IPS-15b (cell line): ENCODE measurements at regions not wholly inside any gene's neighbourhood (a gene's known extent, or its start where the extent isn't known, plus 50 kb on each side); places are given as distances from the start of the nearest gene placed in this dataset.

Source experiments
- H3K27me3 ChIP-seq: one replicate; pipeline ENCODE4 v1.6.1; 2013; ENCODE audit warnings: low read length; ENCODE audit not compliant: control insufficient read depth, insufficient read depth
- H3K36me3 ChIP-seq: one replicate; pipeline ENCODE4 v1.6.1; 2013; ENCODE audit warnings: low read length; ENCODE audit not compliant: control insufficient read depth, insufficient read depth
- H3K4me1 ChIP-seq: one replicate; pipeline ENCODE4 v1.6.1; 2013; ENCODE audit warnings: mild to moderate bottlenecking, low read length; ENCODE audit not compliant: control insufficient read depth, insufficient read depth
- H3K4me3 ChIP-seq: one replicate; pipeline ENCODE4 v1.5.1; 2013; ENCODE audit warnings: low read depth, low read length
- H3K9ac ChIP-seq: one replicate; pipeline ENCODE4 v1.6.1; 2013; ENCODE audit warnings: low read depth, mild to moderate bottlenecking, low read length
- H3K9me3 ChIP-seq: one replicate; pipeline ENCODE4 v1.6.1; 2013; ENCODE audit warnings: mild to moderate bottlenecking, low read length; ENCODE audit not compliant: control insufficient read depth, insufficient read depth

GRCh38 chr12:58443273-58443980 is 476.9 kb downstream of the LRIG3 start:
- no peak overlapping the region for H3K9ac ChIP-seq
- H3K36me3 ChIP-seq: no peaks in the 10 kb centered on the region
- no peaks in the 10 kb centered on the region for H3K9me3 ChIP-seq
- no peak overlapping the region for H3K4me3 ChIP-seq
- no peaks in the 10 kb centered on the region for H3K27me3 ChIP-seq
- no peaks in the 10 kb centered on the region for H3K4me1 ChIP-seq

- Histone ChIP-seq H3K9ac (no peak overlapping the region), H3K4me1 (no peaks in the 10 kb centered on the region), H3K9me3 (no peaks in the 10 kb centered on the region), H3K36me3 (no peaks in the 10 kb centered on the region), H3K27me3 (no peaks in the 10 kb centered on the region), H3K4me3 (no peak overlapping the region)
Measured at GRCh38 chr12:58443981-58444371, 476.3 kb downstream of the LRIG3 start.

- H3K4me1 ChIP-seq: no peaks in the 10 kb centered on the region
- no peak overlapping the region for H3K9ac ChIP-seq
- H3K4me3 ChIP-seq: no peak overlapping the region
- H3K36me3 ChIP-seq: no peaks in the 10 kb centered on the region
- H3K9me3 ChIP-seq: no peaks in the 10 kb centered on the region
- no peaks in the 10 kb centered on the region for H3K27me3 ChIP-seq
Measured at GRCh38 chr12:58450868-58451482, 469.3 kb downstream of the LRIG3 start.

- Histone ChIP-seq H3K27me3 (no peaks in the 10 kb centered on the region), H3K9me3 (no peaks in the 10 kb centered on the region), H3K9ac (no peak overlapping the region), H3K4me1 (no peaks in the 10 kb centered on the region), H3K36me3 (no peaks in the 10 kb centered on the region), H3K4me3 (no peak overlapping the region)
Measured at GRCh38 chr12:58452546-58452945, 467.8 kb downstream of the LRIG3 start.

- H3K9me3 ChIP-seq: no peaks in the 10 kb centered on the region
- no peaks in the 10 kb centered on the region for H3K36me3 ChIP-seq
- no peak overlapping the region for H3K4me3 ChIP-seq
- no peaks in the 10 kb centered on the region for H3K4me1 ChIP-seq
- no peak overlapping the region for H3K9ac ChIP-seq
- no peaks in the 10 kb centered on the region for H3K27me3 ChIP-seq
Measured at GRCh38 chr12:58453306-58453705, 467.0 kb downstream of the LRIG3 start.

GRCh38 chr12:58455136-58455535 is 465.2 kb downstream of the LRIG3 start:
- Histone ChIP-seq H3K36me3 (no peaks in the 10 kb centered on the region), H3K4me1 (no peaks in the 10 kb centered on the region), H3K27me3 (no peaks in the 10 kb centered on the region), H3K4me3 (no peak overlapping the region), H3K9ac (no peak overlapping the region), H3K9me3 (no peaks in the 10 kb centered on the region)

- Histone ChIP-seq H3K9ac (no peak overlapping the region), H3K9me3 (no peaks in the 10 kb centered on the region), H3K4me3 (no peak overlapping the region), H3K4me1 (no peaks in the 10 kb centered on the region), H3K27me3 (no peaks in the 10 kb centered on the region), H3K36me3 (no peaks in the 10 kb centered on the region)
Measured at GRCh38 chr12:58458102-58458501, 462.2 kb downstream of the LRIG3 start.

- H3K9me3 ChIP-seq: no peaks in the 10 kb centered on the region
- H3K9ac ChIP-seq: no peak overlapping the region
- no peaks in the 10 kb centered on the region for H3K36me3 ChIP-seq
- no peaks in the 10 kb centered on the region for H3K27me3 ChIP-seq
- H3K4me1 ChIP-seq: no peaks in the 10 kb centered on the region
- no peak overlapping the region for H3K4me3 ChIP-seq
Measured at GRCh38 chr12:58459191-58459590, 461.1 kb downstream of the LRIG3 start.

GRCh38 chr12:58463051-58463450 is 457.3 kb downstream of the LRIG3 start:
- no peaks in the 10 kb centered on the region for H3K27me3 ChIP-seq
- H3K36me3 ChIP-seq: no peaks in the 10 kb centered on the region
- H3K4me3 ChIP-seq: no peak overlapping the region
- no peak overlapping the region for H3K9ac ChIP-seq
- H3K4me1 ChIP-seq: no peaks in the 10 kb centered on the region
- H3K9me3 ChIP-seq: no peaks in the 10 kb centered on the region

- Histone ChIP-seq H3K36me3 (no peaks in the 10 kb centered on the region), H3K27me3 (no peaks in the 10 kb centered on the region), H3K4me1 (no peaks in the 10 kb centered on the region), H3K9ac (no peak overlapping the region), H3K9me3 (no peaks in the 10 kb centered on the region), H3K4me3 (no peak overlapping the region)
Measured at GRCh38 chr12:58465418-58465817, 454.9 kb downstream of the LRIG3 start.

GRCh38 chr12:58470266-58471010 is 449.9 kb downstream of the LRIG3 start:
- no peak overlapping the region for H3K9ac ChIP-seq
- H3K4me1 ChIP-seq: no peaks in the 10 kb centered on the region
- no peaks in the 10 kb centered on the region for H3K27me3 ChIP-seq
- no peak overlapping the region for H3K4me3 ChIP-seq
- H3K9me3 ChIP-seq: no peaks in the 10 kb centered on the region
- H3K36me3 ChIP-seq: no peaks in the 10 kb centered on the region

- peaks cover 10% of the 10 kb centered on the region for H3K4me1 ChIP-seq
- no peak overlapping the region for H3K9ac ChIP-seq
- H3K9me3 ChIP-seq: no peaks in the 10 kb centered on the region
- no peaks in the 10 kb centered on the region for H3K27me3 ChIP-seq
- H3K36me3 ChIP-seq: no peaks in the 10 kb centered on the region
- no peak overlapping the region for H3K4me3 ChIP-seq
Measured at GRCh38 chr12:58479401-58479800, 440.9 kb downstream of the LRIG3 start.
